ENCODE measurements at regions not wholly inside any gene's neighbourhood (a gene's known extent, or its start where the extent isn't known, plus 50 kb on each side); places are given as distances from the start of the nearest gene placed in this dataset.

- no peaks in the 10 kb centered on the region for H3K4me1 ChIP-seq (ENCODE audit: insufficient read depth)
- no peaks in the 10 kb centered on the region for H3K27me3 ChIP-seq
- H3K4me2 ChIP-seq = no peak overlapping the region
- H4K20me1 ChIP-seq (ENCODE audit: insufficient read depth, poor library complexity, severe bottlenecking) = no peaks in the 10 kb centered on the region
- no peak for DNase-seq (ENCODE audit: low spot score)
- TF ChIP-seq EZH2 (IDR thresholded peaks at IDR 0.05; ENCODE audit: borderline replicate concordance) (no peak), EZH2phosphoT487 (IDR thresholded peaks at IDR 0.05; ENCODE audit: low read depth, severe bottlenecking, unreplicated experiment) (no peak), CTCF (IDR thresholded peaks at IDR 0.05; ENCODE audit: poor library complexity) (no peak)
- no peaks in the 10 kb centered on the region for H3K36me3 ChIP-seq (replicated peaks; ENCODE audit: insufficient read depth, low read depth)
- H3K79me2 ChIP-seq = no peaks in the 10 kb centered on the region
- H2AFZ ChIP-seq = no peak overlapping the region
- H3K9me2 ChIP-seq (replicated peaks; ENCODE audit: insufficient read depth) = no peaks in the 10 kb centered on the region
- no peak overlapping the region for H3K27ac ChIP-seq
- WGBS (ENCODE audit: low lambda C conversion rate, missing lambda C conversion rate) = 96% methylated on average over 10 of the region's 10 CpGs
- no peaks in the 10 kb centered on the region for H3K9me3 ChIP-seq (ENCODE audit: low read depth)
- no peak overlapping the region for H3K4me3 ChIP-seq
These were observed 412.5 kb downstream of the SHANK2 start for GRCh38 chr11:70839851-70840250.

DNA sequence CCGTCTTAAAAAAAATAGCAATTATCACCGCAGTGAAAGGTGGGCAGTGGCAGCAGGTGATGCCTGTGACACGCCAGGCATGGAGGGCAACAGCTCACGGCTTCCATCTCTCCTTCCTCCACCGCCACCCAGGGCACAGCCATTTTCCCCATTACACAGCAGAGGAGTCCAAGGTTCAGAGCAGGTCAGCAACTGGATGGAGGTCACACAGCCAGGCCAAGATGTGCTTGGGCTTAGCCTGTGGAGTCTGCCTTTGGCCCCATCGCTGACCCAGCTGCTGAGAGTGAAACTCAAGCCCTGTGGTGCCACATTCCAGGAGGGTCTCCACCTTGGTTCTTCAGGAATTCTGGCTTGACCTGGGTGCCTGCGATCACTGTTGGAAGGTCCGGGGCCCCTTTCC is 411.1 kb downstream of the SHANK2 start:
- no peaks in the 10 kb centered on the region for H3K79me2 ChIP-seq
- H3K9me3 ChIP-seq (ENCODE audit: low read depth) = no peaks in the 10 kb centered on the region
- no peak for DNase-seq (ENCODE audit: low spot score)
- no peaks in the 10 kb centered on the region for H3K9me2 ChIP-seq (replicated peaks; ENCODE audit: insufficient read depth)
- no peaks in the 10 kb centered on the region for H3K27me3 ChIP-seq
- no peak overlapping the region for H3K4me3 ChIP-seq
- no peak overlapping the region for H2AFZ ChIP-seq
- H3K4me2 ChIP-seq = no peak overlapping the region
- no peaks in the 10 kb centered on the region for H4K20me1 ChIP-seq (ENCODE audit: insufficient read depth, poor library complexity, severe bottlenecking)
- 97% methylated on average over 8 of the region's 8 CpGs for WGBS (ENCODE audit: low lambda C conversion rate, missing lambda C conversion rate)
- H3K36me3 ChIP-seq (replicated peaks; ENCODE audit: insufficient read depth, low read depth) = no peaks in the 10 kb centered on the region
- no peak for TF ChIP-seq CTCF (IDR thresholded peaks at IDR 0.05; ENCODE audit: poor library complexity)
- no peak for TF ChIP-seq EZH2 (IDR thresholded peaks at IDR 0.05; ENCODE audit: borderline replicate concordance)
- TF ChIP-seq EZH2phosphoT487 (IDR thresholded peaks at IDR 0.05; ENCODE audit: low read depth, severe bottlenecking, unreplicated experiment) = no peak
- H3K4me1 ChIP-seq (ENCODE audit: insufficient read depth) = no peaks in the 10 kb centered on the region
- H3K27ac ChIP-seq = no peak overlapping the region

- Histone ChIP-seq H4K20me1 (ENCODE audit: insufficient read depth, poor library complexity, severe bottlenecking) (no peaks in the 10 kb centered on the region), H3K79me2 (no peaks in the 10 kb centered on the region), H3K4me2 (no peak overlapping the region), H3K9me3 (ENCODE audit: low read depth) (no peaks in the 10 kb centered on the region), H3K4me3 (no peak overlapping the region), H3K27ac (no peak overlapping the region), H3K9me2 (replicated peaks; ENCODE audit: insufficient read depth) (no peaks in the 10 kb centered on the region), H3K27me3 (no peaks in the 10 kb centered on the region), H2AFZ (no peak overlapping the region), H3K36me3 (replicated peaks; ENCODE audit: insufficient read depth, low read depth) (no peaks in the 10 kb centered on the region), H3K4me1 (ENCODE audit: insufficient read depth) (no peaks in the 10 kb centered on the region)
- WGBS (ENCODE audit: low lambda C conversion rate, missing lambda C conversion rate) = 83% methylated on average over 6 of the region's 6 CpGs
- DNase-seq (ENCODE audit: low spot score) = no peak
- TF ChIP-seq CTCF (IDR thresholded peaks at IDR 0.05; ENCODE audit: poor library complexity) (no peak), EZH2 (IDR thresholded peaks at IDR 0.05; ENCODE audit: borderline replicate concordance) (no peak), EZH2phosphoT487 (IDR thresholded peaks at IDR 0.05; ENCODE audit: low read depth, severe bottlenecking, unreplicated experiment) (no peak)
These were observed 410.1 kb downstream of the SHANK2 start for GRCh38 chr11:70842256-70842655.

GRCh38 chr11:70842701-70843100 is 409.7 kb downstream of the SHANK2 start:
- Histone ChIP-seq H3K9me3 (ENCODE audit: low read depth) (no peaks in the 10 kb centered on the region), H3K79me2 (no peaks in the 10 kb centered on the region), H3K4me1 (ENCODE audit: insufficient read depth) (no peaks in the 10 kb centered on the region), H2AFZ (no peak overlapping the region), H3K4me2 (no peak overlapping the region), H4K20me1 (ENCODE audit: insufficient read depth, poor library complexity, severe bottlenecking) (no peaks in the 10 kb centered on the region), H3K4me3 (no peak overlapping the region), H3K27me3 (no peaks in the 10 kb centered on the region), H3K9me2 (replicated peaks; ENCODE audit: insufficient read depth) (no peaks in the 10 kb centered on the region), H3K36me3 (replicated peaks; ENCODE audit: insufficient read depth, low read depth) (no peaks in the 10 kb centered on the region), H3K27ac (no peak overlapping the region)
- DNase-seq (ENCODE audit: low spot score) = no peak
- WGBS (ENCODE audit: low lambda C conversion rate, missing lambda C conversion rate) = 96% methylated on average over 14 of the region's 14 CpGs
- TF ChIP-seq CTCF (IDR thresholded peaks at IDR 0.05; ENCODE audit: poor library complexity) (no peak), EZH2phosphoT487 (IDR thresholded peaks at IDR 0.05; ENCODE audit: low read depth, severe bottlenecking, unreplicated experiment) (no peak), EZH2 (IDR thresholded peaks at IDR 0.05; ENCODE audit: borderline replicate concordance) (no peak)
